OCI-LY3 (cell line): ENCODE measurements at regions not wholly inside any gene's neighbourhood (a gene's known extent, or its start where the extent isn't known, plus 50 kb on each side); places are given as distances from the start of the nearest gene placed in this dataset.

ENCODE experiments used
- EZH2phosphoT487 ChIP-seq: fragments of 200-600 bp; shearing (Covaris generic); IDR thresholded peaks from 2 replicates; pipeline ENCODE4 v1.6.1; 2018; ENCODE audit warnings: antibody characterized with exemption, mixed run types, low read depth
- TF ChIP-seq, protein P1 (sequence below): fragments of 200-600, 300-600 bp; sonication (generic); IDR thresholded peaks from 2 replicates; pipeline ENCODE4 v1.5.1; 2014; ENCODE audit warnings: antibody characterized with exemption, low read length, low read depth

DNA sequence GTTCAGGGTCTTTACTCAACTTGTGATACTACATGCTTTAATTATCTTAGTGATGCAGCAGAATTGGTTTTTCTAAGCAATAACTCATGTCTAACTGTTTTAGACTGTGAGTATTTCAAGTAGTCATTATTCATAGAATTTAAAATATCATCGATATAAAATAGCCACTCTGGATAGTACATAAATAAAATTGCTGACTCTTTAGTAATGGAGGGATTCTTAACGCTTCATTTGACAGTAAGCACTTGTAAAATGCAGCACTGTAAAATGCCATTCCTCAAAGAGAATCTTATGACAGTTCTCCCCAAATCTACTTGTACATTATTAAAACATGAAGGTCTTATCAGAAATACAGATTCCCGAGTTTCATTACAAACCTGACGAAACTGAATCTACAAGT, 262.8 kb upstream of the LRFN5 start:
- TF ChIP-seq, protein P1, sequence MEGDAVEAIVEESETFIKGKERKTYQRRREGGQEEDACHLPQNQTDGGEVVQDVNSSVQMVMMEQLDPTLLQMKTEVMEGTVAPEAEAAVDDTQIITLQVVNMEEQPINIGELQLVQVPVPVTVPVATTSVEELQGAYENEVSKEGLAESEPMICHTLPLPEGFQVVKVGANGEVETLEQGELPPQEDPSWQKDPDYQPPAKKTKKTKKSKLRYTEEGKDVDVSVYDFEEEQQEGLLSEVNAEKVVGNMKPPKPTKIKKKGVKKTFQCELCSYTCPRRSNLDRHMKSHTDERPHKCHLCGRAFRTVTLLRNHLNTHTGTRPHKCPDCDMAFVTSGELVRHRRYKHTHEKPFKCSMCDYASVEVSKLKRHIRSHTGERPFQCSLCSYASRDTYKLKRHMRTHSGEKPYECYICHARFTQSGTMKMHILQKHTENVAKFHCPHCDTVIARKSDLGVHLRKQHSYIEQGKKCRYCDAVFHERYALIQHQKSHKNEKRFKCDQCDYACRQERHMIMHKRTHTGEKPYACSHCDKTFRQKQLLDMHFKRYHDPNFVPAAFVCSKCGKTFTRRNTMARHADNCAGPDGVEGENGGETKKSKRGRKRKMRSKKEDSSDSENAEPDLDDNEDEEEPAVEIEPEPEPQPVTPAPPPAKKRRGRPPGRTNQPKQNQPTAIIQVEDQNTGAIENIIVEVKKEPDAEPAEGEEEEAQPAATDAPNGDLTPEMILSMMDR, result no peak
- no peak for TF ChIP-seq EZH2phosphoT487
